IPS-18a (cell line): ENCODE measurements at regions not wholly inside any gene's neighbourhood (a gene's known extent, or its start where the extent isn't known, plus 50 kb on each side); places are given as distances from the start of the nearest gene placed in this dataset.

Experiments used
- H3K27ac ChIP-seq: one replicate; pipeline ENCODE4 v1.5.1; 2013; ENCODE audit warnings: low read length
- H3K27me3 ChIP-seq: one replicate; pipeline ENCODE4 v1.6.1; 2013; ENCODE audit warnings: mild to moderate bottlenecking, low read length; ENCODE audit not compliant: control insufficient read depth, insufficient read depth
- H3K36me3 ChIP-seq: one replicate; pipeline ENCODE4 v1.6.1; 2013; ENCODE audit warnings: low read depth, low read length; ENCODE audit not compliant: control insufficient read depth
- H3K4me1 ChIP-seq: one replicate; pipeline ENCODE4 v1.6.1; 2013; ENCODE audit warnings: low read depth, low read length; ENCODE audit not compliant: control insufficient read depth
- H3K4me3 ChIP-seq: one replicate; pipeline ENCODE4 v1.5.1; 2013; ENCODE audit warnings: low read length
- H3K9ac ChIP-seq: one replicate; pipeline ENCODE4 v1.6.1; 2013; ENCODE audit warnings: mild to moderate bottlenecking, low read length, moderate library complexity
- H3K9me3 ChIP-seq: one replicate; pipeline ENCODE4 v1.6.1; 2013; ENCODE audit warnings: low read depth, low read length; ENCODE audit not compliant: control insufficient read depth

DNA sequence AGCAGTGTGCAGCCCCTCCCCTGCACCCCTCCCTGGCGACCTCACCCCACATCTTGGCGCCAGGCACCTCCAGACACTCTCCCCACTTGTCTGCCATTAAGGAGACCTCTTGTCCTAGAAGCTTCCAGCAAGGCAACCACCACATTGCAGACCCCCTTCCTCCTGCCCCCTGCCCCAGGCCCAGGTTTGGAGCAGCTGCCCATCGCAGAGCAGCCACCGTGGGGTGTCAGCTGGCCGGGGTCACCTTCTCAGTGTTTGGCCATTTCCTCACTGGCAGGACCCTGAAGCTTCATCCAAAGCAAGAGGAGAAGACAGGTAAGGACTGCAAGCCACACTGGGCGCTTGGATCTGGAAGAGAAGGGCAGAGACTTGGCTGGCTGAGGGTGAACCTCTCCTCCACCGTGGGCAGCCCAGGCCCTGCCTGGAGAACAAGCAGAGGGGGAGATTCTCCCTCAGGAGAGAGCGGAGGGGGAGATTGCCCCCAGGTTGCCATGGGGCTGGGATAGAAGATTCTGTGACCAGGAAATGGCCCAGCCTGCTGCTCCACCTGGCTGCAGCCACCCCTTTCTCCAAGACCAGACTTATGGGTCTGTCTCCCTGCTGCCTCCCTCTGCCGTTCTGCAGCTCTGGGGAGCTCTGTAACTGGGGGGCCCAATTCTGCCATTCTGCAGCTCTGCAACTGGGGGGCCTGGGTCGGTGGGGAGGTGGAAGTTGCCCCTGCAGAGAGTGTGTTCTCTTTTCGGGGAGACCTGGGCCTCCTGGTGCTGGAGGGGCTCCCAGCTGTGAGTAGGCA, 72.9 kb upstream of the C14orf180 start:
- Histone ChIP-seq H3K9me3 (no peaks in the 10 kb centered on the region), H3K27ac (no peak overlapping the region), H3K36me3 (no peaks in the 10 kb centered on the region), H3K9ac (no peak overlapping the region), H3K4me3 (no peak overlapping the region), H3K4me1 (no peaks in the 10 kb centered on the region), H3K27me3 (no peaks in the 10 kb centered on the region)

DNA sequence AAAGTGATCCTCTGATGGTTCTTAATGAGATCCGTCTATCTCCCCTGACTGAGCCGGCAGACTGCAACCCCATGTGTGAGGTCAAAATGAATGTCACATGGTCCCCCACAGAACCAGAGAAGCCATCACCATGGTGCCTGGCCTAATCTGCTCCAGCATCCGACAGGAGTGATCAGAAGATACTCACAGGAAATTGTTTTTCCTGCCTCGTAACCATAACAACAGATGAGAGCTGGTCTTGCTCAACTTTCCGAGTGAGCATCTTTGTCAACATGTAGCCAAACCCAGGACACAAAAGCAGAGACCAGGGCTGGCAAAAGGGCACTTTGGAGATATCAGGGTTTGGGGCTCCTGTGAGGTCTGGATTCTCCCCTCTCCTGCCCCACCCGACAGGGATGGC, 72.1 kb upstream of the C14orf180 start:
- Histone ChIP-seq H3K9me3 (no peaks in the 10 kb centered on the region), H3K27me3 (no peaks in the 10 kb centered on the region), H3K4me3 (no peak overlapping the region), H3K27ac (no peak overlapping the region), H3K9ac (no peak overlapping the region), H3K36me3 (no peaks in the 10 kb centered on the region), H3K4me1 (no peaks in the 10 kb centered on the region)

DNA sequence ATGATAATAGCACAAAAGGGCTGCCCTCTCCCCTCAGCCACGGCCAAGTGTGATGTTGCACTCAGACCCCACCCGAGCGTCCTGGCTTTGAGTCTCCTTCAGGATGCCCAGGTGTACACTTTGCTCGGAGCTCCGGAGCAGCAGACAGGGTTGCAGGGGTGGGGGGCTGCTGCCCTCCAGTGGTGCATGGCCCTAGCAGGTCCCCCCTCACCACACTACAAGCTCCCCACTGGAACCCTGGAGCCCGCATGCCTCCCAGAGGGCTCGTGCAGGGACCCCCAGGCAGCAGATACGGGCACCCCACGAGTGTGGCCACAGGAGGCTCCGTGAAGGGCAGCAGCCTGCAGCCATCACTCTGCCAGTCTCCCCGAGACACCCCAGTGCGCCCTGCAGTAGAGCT, 69.9 kb upstream of the C14orf180 start:
- H3K36me3 ChIP-seq = no peaks in the 10 kb centered on the region
- no peak overlapping the region for H3K27ac ChIP-seq
- no peaks in the 10 kb centered on the region for H3K9me3 ChIP-seq
- H3K4me3 ChIP-seq = no peak overlapping the region
- H3K4me1 ChIP-seq = no peaks in the 10 kb centered on the region
- H3K9ac ChIP-seq = no peak overlapping the region
- no peaks in the 10 kb centered on the region for H3K27me3 ChIP-seq

DNA sequence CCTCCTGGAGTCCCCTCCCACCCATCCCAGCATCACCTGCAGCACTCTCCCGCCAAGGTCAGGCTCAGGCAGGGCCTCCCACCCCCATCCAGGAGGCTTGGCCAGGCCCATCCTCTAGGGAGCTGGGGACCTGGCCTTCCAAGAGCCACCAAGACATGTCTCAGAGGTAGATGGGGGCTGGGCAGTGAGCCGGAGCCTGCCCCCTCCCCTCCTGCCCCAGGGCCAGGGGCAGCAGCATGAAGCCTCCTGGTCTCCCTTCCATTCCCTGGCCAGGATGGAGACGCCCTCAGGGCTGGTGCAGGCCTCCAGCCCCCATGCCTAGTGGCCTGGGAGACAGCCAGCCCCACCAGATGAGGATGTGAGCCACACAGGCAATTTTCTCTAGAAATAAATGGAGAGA, 69.3 kb upstream of the C14orf180 start:
- Histone ChIP-seq H3K36me3 (no peaks in the 10 kb centered on the region), H3K27ac (no peak overlapping the region), H3K9ac (no peak overlapping the region), H3K27me3 (no peaks in the 10 kb centered on the region), H3K4me1 (no peaks in the 10 kb centered on the region), H3K9me3 (no peaks in the 10 kb centered on the region), H3K4me3 (no peak overlapping the region)

DNA sequence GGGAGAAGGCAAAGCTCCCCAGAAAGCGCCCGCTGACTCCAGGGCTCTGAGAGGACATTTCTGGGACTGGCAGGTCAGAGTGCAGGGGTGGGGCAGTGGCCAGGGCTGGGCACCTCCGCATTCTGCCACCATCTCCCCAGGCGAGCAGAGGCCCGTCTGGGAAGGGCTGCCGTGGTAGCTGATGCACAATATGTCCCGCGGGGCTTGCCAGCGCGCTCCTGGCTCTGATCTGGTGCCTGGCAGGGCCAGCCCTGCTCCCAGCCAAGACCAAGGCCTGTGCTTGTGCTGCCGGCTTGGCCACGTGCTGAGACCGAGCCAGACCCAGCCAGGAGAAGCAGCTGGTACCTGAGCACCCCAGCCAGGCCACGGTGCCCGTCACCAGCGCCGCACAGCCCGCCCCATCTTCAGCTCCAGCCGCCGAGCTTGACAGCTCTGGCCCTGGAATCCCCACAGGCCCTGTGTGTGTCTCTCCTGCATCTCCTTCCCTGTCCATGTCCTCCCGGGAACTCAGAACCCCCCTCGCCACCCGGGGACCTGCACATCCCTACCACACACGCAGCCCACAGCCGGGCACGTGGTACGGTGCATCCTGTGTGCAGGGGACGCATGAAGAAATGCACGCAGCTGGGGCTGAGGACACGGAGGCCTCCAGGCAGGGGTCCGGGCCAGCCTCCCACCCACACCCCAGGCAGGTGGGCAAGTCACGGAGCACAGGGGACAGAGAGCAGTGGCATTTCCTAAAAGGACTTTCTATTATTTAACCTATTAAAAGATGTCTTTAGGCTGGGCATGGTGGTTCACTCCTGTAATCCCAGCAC, 68.6 kb upstream of the C14orf180 start:
- Histone ChIP-seq H3K27ac (no peak overlapping the region), H3K36me3 (no peaks in the 10 kb centered on the region), H3K9me3 (no peaks in the 10 kb centered on the region), H3K4me3 (no peak overlapping the region), H3K27me3 (no peaks in the 10 kb centered on the region), H3K4me1 (no peaks in the 10 kb centered on the region), H3K9ac (no peak overlapping the region)

DNA sequence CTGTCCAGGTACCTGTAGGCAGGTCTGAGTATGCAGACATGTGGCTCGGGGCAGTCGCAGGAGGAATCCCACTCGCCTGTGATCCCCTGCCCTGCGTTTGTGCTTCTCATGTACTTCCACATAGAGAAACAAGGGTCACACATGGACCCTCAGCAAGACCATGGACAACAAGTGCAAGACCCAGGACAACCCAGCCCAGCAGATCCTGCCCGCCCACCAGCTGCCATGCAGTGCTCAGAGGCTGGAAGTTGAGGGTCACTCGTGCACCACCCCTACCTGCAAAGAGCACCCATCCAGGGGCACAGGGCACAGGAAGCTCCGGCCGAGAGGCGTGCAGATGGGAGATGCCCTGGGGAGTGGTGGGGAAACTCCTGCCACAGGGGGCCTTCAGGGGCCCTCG, 67.5 kb upstream of the C14orf180 start:
- H3K27me3 ChIP-seq = no peaks in the 10 kb centered on the region
- H3K9ac ChIP-seq = no peak overlapping the region
- H3K27ac ChIP-seq = no peak overlapping the region
- H3K9me3 ChIP-seq = no peaks in the 10 kb centered on the region
- H3K4me3 ChIP-seq = no peak overlapping the region
- H3K36me3 ChIP-seq = no peaks in the 10 kb centered on the region
- H3K4me1 ChIP-seq = no peaks in the 10 kb centered on the region

DNA sequence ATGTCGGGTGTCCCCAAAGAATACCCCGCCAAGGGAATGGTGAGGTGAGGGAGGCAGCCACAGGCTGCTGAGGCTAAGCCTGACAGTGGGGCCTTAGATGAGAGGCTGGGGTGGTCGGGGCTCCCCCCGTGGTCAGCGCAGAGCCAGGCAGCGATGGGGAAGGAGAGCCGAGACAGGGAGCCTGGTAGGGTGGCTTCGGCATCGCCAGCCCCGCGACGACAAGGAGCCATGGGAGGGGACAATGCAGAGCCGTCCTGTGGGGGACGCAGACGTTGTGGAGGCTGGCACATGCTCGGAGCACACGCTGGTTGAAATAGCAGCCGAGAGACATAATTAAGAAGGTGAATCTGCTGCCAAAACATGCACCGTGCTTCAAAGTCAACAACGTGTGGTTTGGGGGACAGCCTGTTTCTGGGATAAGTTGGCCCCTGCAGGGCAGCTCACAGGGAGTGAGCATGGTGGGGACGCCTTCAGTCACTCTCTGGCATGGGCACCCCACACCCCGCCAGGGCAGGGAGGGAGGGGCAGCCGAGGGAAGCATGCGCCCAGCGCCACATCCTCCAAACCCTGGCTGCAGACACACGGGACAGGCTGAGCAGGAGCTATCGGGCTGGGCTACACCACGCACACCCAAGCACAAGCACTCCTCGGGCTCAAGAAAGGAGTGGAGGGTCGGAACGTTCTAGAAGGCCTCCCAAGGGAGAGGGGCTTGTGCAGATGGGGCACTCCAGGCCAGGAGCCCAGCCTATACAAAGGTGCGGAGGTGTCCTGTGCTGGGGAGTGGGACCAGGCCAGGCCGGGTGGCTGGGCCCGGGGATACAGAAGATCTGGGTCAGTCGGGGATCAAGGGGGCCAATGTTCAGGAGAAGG, 66.6 kb upstream of the C14orf180 start:
- H3K27ac ChIP-seq = no peak overlapping the region
- H3K4me3 ChIP-seq = no peak overlapping the region
- H3K27me3 ChIP-seq = no peaks in the 10 kb centered on the region
- H3K36me3 ChIP-seq = no peaks in the 10 kb centered on the region
- no peaks in the 10 kb centered on the region for H3K9me3 ChIP-seq
- no peak overlapping the region for H3K9ac ChIP-seq
- H3K4me1 ChIP-seq = no peaks in the 10 kb centered on the region

DNA sequence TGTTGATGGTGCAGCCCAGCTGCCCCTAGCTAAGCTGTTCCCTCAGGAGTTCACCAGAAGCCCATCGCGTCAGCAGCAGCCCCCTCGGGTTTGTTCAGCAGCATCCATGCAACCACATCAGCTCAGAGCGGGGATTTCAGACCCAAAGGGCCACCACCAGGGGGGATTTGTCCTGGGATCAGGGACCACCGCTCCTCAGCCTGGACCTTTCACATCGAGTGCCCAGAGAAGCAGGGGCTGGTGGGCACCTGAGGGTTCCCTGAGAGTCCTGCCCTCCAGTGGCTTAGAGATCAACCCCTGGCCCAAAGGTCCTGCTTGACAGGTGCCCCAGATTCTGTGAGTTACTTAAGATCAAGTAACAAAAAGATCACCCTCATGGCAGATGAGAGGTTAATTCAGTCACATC, 65.9 kb upstream of the C14orf180 start:
- no peaks in the 10 kb centered on the region for H3K27me3 ChIP-seq
- H3K36me3 ChIP-seq = no peaks in the 10 kb centered on the region
- no peaks in the 10 kb centered on the region for H3K9me3 ChIP-seq
- no peak overlapping the region for H3K4me3 ChIP-seq
- H3K4me1 ChIP-seq = no peaks in the 10 kb centered on the region
- H3K27ac ChIP-seq = no peak overlapping the region
- no peak overlapping the region for H3K9ac ChIP-seq

DNA sequence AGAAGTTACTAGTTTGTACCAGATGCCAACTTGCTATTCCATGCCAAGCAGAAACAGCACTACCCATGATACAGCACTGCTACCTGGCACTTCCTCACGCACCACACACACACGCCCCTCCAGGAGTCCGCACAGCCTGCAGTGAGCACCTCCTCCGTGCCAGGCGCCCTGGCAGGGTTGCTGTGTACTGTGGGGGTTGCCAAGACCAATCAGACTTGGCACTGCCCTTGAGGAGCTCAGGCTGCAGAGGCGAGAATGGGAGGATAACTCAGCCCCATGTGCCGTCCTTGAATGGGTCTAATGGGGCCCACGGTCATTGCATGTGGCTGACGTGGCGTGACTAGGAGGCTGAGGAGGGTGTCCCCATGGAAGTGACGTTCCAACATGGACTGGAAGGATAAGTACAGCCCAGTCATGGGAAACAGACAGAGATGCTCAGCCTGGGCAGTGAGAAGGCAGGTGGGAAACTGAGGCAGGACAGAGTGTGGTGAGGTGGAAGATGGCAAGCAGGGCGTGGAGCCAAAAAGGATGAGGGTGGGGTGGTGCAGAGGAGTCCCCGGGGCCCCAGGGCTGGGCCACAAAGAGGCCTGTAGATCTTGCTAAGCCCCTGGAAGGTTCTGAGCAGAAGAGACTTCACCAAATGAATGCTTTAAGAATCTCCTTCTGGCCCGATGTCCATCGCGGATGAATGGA, 65.3 kb upstream of the C14orf180 start:
- H3K9ac ChIP-seq = no peak overlapping the region
- no peak overlapping the region for H3K27ac ChIP-seq
- H3K9me3 ChIP-seq = no peaks in the 10 kb centered on the region
- H3K27me3 ChIP-seq = no peaks in the 10 kb centered on the region
- no peak overlapping the region for H3K4me3 ChIP-seq
- H3K4me1 ChIP-seq = no peaks in the 10 kb centered on the region
- H3K36me3 ChIP-seq = no peaks in the 10 kb centered on the region

DNA sequence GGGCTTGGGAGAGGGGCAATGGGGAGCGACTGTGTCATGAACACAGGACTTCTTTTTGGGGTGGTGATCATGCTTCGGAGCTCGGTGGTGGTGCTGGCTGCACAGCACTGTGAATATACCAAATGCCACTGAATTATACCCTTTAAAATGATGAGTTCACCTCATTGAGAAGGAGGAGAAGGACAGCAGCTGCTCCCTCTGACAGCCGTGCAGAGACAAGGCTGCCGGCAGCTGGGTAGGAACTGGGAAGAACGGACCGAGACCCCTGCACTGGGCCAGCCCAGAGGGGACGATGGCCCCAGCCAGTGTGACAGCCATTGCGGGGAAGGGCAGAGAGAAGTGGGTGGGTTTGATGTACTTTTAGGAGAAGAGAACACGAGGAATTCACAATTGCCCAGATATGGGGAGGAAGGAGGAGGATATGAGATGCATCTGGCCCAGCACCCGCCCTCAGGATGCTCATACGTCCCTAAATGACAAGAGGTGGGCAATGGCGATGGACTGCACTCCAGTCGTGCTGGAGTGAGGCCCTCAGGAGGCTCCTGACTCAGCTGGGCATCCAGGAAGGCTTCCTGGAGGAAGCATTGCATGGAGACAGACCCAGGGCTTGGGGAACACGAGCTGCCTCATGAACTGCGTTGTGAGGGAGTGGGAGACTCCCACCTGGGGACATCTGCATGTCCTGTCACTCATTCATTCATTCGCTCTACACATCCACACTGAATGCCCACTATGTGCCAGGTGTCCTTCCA, 64.3 kb upstream of the C14orf180 start:
- H3K27ac ChIP-seq = no peak overlapping the region
- no peaks in the 10 kb centered on the region for H3K4me1 ChIP-seq
- H3K27me3 ChIP-seq = no peaks in the 10 kb centered on the region
- H3K36me3 ChIP-seq = no peaks in the 10 kb centered on the region
- H3K4me3 ChIP-seq = no peak overlapping the region
- no peaks in the 10 kb centered on the region for H3K9me3 ChIP-seq
- H3K9ac ChIP-seq = no peak overlapping the region
